GM18507 (cell line): ENCODE measurements at regions not wholly inside any gene's neighbourhood (a gene's known extent, or its start where the extent isn't known, plus 50 kb on each side); places are given as distances from the start of the nearest gene placed in this dataset.
"Not testable (repeated sequence)": the region's sequence is repeated elsewhere in the genome, so short reads cannot be mapped to it uniquely, and the experiment has no call there.

Source experiments
- DNase-seq: peaks from one replicate; pipeline ENCODE4 v3.0.0; 2011; ENCODE audit warnings: low read depth; ENCODE audit not compliant: insufficient read length; ENCODE audit errors: extremely low spot score
- FAIRE-seq: peaks from 2 replicates; lab custom pipeline; 2011; peaks lifted over from hg19 to GRCh38; lab: Jason Lieb, UNC

DNA sequence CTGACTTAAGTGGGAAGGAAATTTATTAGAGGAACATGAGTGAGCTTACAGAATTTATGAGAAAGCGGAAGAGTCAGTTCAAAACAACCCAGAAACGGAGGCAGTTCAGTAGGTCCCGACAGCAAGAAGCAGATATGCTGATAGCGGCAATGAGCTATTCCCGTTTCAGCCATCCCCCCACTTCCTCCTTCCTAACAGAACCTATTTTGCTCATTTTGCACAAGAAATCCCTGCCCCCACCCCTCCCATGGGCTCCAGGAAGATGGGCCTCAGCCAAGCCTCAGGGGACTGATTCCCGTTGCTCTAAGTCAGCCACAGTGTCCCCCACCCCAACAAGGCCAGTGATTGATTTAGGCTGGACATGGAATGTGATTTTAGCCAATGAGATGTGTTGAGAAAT lies 157.5 kb downstream of the CEBPB start:
- no peak for DNase-seq
- no peak for FAIRE-seq

DNA sequence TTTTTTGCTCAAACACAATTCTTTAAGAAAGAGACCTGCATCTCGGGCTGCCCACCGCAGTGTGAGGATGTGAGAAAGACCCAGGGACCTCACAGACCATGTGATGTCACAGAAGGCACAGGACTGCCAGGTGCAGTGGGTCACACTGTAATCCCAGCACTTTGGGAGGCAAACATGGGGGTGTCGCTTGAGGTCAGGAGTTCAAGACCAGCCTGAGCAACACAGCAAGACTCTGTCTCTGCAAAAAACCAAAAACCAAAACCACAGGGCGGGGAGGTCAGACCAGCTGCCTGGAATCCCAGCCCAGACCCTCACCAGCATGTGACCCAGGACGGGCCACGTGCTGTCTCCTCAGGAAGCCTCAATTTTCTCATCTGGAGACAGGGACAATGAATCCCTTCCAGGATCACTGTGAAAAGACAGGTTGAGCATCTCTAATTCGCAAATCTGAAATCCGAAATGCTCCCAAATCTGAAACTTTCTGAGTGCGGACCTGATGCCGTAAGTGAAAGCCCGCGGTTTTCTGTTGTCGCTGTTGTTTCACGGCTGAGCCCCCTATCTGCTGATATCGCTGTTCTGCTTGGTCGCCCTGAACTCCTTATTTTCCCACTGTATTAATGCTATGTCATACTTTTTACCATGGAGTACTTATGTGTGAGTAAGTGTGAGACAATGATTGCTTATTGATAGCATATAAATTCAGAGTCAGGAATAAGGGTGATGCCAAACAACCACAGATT lies 159.5 kb upstream of the PTPN1 start:
- DNase-seq = no peak
- FAIRE-seq = no peak

DNA sequence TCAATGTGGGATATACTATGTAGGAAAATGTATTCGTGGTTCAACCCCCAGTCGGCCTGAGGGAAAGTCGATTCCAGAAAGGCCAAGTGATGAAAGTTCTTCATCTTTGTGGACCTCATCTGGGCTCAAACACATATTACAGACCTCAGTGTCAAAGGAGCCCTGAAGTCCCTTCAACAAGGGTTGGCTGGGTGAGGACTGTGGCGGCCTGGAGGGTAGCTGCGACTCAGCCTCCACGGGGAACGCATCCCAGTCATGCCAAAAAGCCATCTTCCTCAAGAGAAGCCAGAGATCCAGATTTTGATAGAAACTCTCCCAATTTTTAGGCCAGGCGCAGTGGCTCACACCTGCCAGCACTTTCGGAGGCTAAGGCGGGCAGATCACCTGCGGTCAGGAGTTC lies 158.6 kb upstream of the PTPN1 start:
- FAIRE-seq = no peak
- DNase-seq = no peak

DNA sequence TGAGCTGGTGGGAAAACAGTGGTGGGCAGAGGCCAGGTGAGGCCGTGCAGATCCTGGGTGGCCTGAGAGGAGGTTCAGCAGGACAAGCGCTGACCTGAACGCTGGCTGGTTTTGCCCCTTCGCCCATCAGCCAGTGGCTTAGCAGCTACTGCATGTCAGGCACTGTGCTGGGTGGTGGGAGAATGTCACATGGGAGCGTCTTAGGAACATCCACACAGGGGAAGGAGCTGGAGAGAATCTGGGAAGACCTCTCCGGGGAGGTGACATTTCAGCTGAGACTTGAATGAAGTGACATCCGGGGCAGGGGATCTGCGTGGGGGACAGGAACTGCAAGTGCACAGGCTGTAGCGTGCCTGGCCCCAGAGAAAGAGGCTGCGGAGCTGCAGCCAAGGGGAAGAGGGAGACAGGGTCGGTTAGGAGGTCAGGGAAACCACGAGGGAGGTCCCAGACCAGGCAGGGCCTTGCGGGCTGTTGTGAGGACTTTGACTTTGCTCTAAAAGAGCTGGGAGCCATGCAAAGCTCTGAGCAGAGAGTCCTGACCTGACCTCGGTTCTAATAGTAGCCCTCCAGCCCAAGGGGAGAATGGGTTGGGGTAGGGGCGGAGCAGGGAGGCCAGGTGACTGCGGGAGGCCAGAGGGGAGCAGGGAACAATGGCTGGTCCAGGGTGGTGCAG lies 156.8 kb upstream of the PTPN1 start:
- no peak for DNase-seq
- FAIRE-seq = no peak

DNA sequence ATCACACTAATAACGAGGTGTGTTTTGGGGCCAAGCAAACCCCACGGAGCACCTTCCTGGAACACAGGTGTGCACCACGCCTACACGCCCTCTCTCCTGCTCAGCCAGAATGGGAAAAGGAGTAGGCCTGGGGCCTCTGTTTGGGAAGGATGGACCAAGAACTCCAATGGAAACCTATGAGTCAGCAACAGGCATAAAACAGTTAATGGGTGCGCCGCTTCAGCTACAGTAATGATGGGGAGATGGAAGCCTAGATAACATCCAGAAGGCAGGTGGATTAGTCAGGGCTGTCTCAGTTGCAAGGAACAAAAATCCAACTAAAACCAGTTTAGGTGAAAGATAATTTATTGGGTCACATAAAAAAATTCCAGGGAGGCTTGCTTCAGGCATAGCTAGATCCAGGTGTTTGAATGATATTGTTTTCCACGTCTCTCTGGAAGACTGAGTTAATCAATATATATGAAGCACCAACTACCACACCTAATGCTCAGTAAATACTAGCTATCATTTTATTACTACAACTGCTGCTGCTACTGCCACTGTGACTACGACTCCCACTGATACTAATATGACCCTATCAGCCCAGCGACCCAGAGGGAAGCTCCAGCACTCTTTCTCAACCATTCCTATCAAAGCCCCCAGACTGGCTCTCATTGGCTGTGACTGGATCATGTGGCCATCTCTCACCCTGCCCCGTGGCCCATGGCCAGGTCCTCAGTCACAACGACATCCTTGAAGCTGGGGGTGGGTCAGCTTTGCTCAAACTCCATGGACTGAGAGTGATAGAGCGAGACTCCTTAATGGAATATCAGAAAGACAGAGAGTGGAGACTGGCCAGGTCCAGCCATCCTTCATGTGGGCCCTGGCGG lies 155.2 kb upstream of the PTPN1 start:
- no peak for FAIRE-seq

DNA sequence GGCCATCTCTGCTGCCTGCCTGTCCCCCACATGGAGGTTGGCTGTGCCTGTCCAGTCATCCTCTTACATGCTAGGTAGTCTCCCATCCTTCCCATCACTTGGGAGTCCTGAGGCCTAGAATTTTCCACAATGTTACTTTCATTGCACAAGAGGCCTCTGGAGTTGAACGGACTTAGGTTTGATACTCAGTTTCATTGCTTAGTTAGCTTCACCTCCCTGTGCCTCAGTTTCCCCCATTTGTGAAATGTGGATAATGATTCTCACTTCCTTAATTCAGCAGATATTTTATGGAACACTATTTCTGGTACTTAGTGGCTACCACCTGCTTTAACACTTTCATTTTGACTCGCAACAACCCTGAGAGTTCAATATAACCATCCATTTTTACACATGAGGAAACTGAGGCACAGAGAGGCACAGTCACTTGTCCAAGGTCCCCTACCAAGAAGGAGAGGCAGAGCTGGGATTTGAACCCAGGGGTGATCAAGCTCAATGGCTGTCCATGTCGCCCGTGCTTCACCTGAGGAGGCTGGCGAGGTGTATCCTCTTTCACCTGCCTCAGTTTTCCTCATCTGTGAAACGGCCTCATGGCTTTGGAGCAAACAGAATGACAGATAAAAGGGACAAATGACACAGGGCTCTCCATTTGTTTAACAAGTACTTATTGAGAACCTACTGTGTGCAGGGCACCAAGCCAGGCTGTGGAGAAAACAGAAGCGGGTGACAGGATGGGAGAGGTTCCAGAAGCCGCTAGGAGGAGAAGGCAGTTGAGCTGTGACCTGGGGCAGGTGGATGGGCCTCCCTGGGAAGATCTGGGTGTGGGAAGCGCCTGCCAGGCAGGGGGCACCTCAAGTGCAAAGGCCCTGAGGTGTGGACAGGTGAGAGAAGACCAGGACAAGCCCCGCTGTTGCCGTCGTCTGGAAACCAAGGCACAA lies 154.3 kb upstream of the PTPN1 start:
- no peak for DNase-seq
- FAIRE-seq = no peak

More for the DNA sequence above, 155.2 kb upstream of the PTPN1 start:
- DNase-seq = no peak

DNA sequence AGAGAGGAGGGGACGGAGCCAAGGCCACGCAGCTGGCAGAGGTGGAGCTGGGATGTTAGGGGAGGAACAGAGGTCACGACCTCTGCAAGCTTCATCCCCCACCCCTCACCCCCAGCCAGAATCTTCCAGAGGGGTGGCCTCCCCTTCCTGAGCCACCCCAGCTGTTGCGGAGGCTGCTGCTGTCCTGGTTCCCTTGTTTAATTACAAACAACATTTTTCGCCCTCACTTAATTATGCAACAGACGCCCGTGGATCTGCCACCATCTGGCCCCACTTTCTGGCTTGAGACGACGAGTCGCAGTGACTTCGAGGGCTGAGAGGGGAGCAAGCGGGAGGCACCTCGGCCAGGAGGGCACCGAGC lies 153.7 kb upstream of the PTPN1 start:
- FAIRE-seq (no peak), DNase-seq (no peak)

DNA sequence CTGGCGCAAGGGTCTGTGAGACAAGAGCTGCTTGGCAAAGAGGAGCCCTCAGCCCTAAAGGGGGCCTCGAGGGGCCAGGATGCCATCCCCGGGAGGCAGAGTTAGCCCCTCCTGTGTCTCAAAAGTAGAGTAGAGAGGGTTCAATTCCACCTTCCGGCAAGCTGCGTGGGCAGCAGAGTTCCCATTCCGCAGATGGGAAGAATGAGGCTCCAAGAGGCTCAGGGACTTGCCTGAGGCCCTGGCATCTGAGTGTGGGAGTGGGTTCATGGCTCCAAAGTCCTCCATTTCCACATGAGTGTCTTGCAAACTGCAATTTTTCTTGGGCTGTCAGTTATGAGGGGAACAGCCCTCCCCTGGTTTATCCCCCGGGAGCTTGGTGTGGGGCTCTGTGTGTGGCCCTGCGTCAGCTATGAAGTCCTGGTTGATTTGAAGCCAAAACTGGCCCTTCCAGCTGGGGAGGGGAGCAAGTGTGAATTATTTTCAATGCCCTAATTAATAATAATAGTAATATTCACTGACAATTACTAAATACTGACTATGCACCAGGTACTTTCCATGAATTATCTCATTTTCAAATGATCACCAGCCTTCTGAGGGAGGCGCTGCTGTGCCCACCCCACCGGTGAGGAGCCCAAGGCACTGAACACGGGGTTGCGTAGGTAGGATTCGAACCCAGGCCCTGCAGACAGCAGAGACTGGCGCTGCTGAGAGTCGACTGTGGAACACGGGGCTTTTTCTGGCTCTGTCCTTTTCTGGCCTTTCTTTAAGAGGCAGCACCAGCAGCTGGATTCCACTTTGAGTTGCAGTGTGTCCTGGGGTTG lies 153.0 kb upstream of the PTPN1 start:
- no peak for DNase-seq
- no peak for FAIRE-seq

DNA sequence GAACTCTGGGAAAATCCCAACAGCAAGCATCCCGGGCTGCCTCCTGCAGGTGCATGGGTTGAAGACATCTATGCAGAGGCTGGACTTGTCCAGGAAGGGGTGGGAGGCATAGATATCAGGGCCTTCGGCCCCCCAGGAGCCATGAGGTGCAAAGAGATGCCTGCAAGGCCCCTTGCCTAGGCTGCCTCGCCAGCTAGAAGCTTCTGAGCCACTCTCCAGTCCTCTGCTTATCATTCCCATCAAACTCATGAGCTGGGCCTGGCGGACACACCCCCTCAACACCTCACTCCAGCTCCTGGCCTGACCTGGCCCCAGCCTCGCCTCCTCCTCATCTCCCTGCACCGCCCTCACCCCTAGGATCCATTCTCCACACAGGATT lies 152.4 kb upstream of the PTPN1 start:
- DNase-seq (no peak), FAIRE-seq (no peak)

DNA sequence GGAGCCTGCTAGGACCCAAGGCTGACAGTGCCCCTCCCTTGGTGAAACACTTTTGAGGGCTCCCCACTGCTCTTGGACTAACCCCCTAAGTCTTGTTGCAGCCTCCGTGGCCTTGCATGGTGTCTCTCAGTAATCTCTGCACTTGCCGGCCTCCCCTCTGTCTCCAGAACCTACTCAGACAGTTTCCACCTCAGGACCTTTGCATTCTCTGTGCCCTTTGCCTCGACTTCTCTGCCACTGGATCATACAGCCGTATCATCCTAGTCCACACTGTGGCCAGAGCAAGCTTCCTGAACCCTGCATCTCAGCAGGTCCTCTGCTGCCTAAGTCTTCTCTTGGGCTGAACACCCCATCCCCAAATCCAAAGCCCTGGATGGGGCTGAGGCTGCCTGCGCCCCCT lies 152.0 kb upstream of the PTPN1 start:
- FAIRE-seq = no peak
- DNase-seq = no peak

DNA sequence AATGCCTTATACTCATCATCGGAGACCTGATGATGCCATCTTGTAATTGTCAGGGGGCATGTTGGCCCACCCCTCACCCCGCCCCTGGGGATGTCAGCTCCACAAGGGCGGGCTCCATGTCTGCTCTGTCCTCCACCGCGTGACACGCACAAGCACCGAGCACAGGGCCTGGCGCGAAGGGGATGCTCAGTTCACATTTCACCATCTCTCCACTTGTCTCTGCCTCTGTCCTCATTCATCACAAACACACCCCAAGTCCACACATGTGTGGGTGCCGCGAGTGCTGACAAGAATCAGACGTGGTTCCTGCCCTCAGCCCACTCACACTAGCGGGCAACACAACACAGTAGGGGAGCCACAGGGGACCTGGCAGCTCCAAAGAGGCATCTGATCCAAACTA lies 151.2 kb upstream of the PTPN1 start:
- FAIRE-seq (no peak), DNase-seq (no peak)

DNA sequence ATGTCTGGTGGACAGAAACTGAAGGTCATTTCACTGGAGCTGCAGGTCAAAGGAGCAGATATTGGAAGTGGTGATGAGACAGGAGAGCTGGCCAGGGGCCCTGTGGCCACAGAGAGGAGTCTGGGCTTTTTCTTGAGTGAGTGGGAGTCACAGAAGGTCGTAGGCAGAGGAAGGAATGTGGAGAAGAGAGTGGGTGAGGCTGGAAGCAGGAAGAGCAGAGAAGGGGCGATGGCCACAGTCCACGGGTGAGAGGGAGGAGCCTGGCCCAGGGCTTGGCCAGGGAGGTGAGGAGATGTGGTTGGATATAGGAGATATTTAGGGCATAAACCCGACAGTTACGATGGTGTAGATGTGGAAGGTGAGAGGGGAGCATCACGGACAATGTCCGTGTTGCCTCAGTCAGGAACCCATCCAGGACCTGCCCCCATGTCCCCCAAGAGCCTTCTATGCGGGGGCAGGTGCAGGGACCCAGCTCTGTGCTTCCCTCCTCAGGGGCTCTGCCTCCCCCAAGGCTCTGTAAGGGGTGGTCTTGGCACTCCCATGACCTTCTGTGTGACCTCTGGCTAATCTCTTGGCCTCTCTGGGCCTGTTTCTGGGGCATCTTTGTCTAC lies 150.5 kb upstream of the PTPN1 start:
- DNase-seq = no peak

DNA sequence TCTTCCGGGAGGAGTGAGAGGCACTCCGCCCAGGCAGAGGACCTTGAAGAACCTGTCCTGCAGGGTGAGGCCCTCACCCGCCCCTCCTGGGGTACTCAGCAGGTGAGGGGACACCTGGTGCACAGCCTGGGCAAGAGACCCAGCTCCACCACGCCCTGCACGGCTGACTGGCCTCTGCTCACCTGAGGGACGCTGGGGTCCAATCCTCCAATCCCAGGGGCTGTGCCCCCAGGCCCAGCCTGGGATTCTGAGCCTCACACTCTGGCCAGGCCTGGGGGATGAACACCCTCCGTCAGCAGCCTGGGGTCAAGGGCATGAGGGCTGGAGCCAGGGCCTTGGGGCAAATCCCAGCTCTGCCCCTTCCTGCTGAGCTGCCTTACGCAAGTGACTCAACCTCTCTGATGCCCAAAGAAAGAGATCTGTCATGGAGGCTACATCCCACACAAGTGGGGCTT lies 149.9 kb upstream of the PTPN1 start:
- FAIRE-seq = no peak
- no peak for DNase-seq

More for the DNA sequence above, 150.5 kb upstream of the PTPN1 start:
- no peak for FAIRE-seq

DNA sequence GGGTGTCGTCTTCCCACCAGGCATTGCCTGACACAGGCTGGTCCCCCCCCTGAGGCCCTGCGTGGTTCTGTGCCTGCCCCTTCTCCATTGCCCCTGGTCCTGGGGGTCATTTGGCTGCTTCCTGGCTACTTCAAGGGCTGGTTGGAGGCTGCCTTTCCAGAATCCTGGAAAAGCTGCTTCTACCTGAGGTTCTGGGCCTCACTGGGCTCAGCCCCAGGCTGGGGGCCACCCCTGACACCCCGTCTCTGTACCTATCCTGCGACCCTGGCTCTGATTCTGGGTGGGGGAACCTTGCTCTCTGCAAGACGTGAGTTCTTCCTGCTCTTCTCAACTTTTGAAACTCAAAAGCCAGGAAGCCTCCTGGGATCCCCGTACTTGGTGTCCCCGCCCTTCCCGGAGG lies 149.3 kb upstream of the PTPN1 start:
- DNase-seq (no peak), FAIRE-seq (no peak)

DNA sequence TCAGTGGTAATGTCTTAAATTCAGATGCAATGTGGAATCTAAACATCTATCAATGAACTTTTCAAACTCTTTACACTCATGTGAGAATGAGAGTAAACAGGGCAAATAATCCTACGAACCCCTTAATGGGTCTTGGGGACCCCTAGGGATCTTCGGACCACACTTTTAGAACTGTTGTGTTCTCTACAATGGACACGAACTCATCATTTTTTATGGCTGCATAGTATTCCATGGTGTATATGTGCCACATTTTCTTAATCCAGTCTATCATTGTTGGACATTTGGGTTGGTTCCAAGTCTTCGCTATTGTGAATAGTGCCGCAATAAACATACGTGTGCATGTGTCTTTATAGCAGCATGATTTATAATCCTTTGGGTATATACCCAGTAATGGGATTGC lies 148.0 kb upstream of the PTPN1 start:
- not testable (repeated sequence) for DNase-seq, FAIRE-seq

DNA sequence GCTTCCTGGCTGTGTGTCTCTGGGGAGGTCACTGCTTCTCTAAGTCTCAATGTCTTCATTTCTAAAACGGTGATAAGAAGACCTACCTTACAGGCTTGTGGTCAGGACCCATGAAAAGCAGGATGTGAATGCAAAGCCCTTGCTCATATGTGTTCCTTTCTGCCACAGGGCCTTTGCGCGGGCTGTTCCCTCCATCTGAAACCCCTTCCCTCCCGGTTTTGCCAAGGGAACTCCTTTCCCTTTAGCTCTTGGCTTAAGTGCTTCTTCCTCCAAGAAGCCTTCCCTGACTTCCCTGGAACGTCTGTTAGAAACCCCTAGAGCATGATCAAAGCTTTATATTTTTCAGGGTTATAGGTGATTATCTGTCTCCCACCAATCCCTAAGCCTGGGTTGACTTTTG lies 147.2 kb upstream of the PTPN1 start:
- no peak for FAIRE-seq
- no peak for DNase-seq

DNA sequence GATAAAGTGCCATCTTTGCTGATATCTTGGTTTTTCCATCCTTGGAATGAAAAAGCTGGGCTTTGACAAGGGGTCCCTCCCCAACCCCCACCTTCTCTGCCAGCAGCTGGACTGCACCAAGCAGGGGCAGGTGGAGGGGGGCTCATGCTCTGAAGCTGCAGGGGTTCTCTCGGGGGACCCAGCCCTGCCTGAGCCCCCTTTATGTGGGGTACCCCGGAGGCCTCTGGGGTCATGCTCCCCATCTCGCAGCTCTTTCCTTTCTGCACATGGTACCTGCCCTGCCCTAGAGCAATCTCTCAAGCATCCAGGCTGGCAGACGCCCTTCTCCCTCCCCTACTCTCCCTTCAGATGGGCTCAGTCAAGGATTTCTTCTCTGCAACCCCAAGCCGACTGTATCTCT lies 146.7 kb upstream of the PTPN1 start:
- DNase-seq (no peak), FAIRE-seq (no peak)

DNA sequence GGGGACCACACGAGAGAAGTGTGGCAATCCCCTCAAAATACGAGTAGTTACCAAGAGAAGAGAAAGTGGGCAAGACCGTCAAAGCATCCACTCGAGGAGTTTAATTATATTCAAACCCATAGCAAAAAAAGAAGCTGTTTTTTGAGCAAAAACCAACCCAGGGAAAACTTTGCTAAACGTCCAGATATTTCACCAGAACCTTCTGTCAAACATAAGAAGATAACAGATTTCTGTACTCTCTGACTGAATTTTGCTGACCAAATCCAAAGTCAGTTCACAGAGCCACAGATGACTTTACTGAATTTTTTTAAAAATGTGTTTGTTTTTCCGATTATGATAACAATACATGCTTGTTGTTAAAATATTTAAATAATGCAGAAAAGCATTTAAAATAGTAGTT lies 145.6 kb upstream of the PTPN1 start:
- DNase-seq (no peak), FAIRE-seq (no peak)
